Right lobe of liver (tissue), 4 donors: ENCODE measurements at regions not wholly inside any gene's neighbourhood (a gene's known extent, or its start where the extent isn't known, plus 50 kb on each side); places are given as distances from the start of the nearest gene placed in this dataset.

Source experiments
- CTCF ChIP-seq, 4 donors: fragments of 200-600 bp in 3 of 4; fragments of 450-650 bp in 1 of 4; IDR thresholded peaks; one replicate each; pipeline versions ENCODE4 v1.5.1 to v1.8.0; 2016 to 2022; ENCODE audit warnings: antibody characterized with exemption in 4 of 4, mild to moderate bottlenecking in 2 of 4
- POLR2A ChIP-seq: fragments of 450-650 bp; IDR thresholded peaks from one replicate; pipeline ENCODE4 v1.6.1; 2017; ENCODE audit warnings: antibody characterized with exemption, mild to moderate bottlenecking
- donor health status: DM: no; HTN: no; CAD: no.
- donor health status: DM: no; HTN: no; CAD: no.
- donor health status: DM: no; HTN: yes; CAD: no.

- TF ChIP-seq CTCF (IDR thresholded peaks at IDR 0.05) (no peak), POLR2A (no peak)
Measured at GRCh38 chrX:39733745-39734144, 364.0 kb downstream of the BCOR start.
